ENCODE measurements at regions not wholly inside any gene's neighbourhood (a gene's known extent, or its start where the extent isn't known, plus 50 kb on each side); places are given as distances from the start of the nearest gene placed in this dataset.

DNA sequence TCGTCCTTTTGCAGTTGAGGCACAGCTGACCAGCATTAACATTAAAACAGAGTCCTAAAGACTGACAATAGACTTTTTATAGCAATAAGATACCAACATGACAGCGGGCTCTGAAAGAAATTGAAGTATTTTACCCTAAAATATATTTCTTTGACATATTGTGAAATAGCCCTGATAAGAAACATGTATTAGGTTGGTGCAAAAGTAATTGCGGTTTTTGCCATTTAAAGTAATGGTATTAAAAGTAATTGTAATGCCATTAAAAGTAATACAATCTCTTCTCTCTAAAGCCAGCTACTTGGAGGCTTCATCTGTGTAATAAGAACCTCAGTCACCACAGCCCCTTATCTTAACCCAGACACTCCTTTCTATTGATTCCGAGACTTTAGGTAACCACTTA lies 394.6 kb downstream of the PREX1 start:
- TF ChIP-seq, protein P1, sequence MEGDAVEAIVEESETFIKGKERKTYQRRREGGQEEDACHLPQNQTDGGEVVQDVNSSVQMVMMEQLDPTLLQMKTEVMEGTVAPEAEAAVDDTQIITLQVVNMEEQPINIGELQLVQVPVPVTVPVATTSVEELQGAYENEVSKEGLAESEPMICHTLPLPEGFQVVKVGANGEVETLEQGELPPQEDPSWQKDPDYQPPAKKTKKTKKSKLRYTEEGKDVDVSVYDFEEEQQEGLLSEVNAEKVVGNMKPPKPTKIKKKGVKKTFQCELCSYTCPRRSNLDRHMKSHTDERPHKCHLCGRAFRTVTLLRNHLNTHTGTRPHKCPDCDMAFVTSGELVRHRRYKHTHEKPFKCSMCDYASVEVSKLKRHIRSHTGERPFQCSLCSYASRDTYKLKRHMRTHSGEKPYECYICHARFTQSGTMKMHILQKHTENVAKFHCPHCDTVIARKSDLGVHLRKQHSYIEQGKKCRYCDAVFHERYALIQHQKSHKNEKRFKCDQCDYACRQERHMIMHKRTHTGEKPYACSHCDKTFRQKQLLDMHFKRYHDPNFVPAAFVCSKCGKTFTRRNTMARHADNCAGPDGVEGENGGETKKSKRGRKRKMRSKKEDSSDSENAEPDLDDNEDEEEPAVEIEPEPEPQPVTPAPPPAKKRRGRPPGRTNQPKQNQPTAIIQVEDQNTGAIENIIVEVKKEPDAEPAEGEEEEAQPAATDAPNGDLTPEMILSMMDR (IDR thresholded peaks at IDR 0.05; ENCODE audit: low read depth, low read length, missing control alignments): no peak
- H3K4me3 ChIP-seq (ENCODE audit: low read depth, low read length): no peak overlapping the region
- no peak for DNase-seq (ENCODE audit: low read depth)

DNA sequence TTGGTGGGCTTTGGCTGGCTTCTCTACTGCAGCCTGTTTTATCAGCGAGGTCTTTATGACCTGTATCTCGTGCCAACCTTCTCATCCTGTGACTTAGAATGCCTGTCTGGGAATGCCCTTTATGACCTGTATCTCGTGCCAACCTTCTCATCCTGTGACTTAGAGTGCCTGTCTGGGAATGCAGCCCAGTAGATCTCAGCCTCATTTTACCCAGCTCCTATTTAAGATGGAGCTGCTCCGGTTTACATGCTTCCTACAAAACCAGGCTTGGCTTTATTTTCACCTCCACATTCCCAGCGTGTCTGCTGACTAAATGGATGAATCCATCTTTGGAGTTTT lies 395.3 kb downstream of the PREX1 start:
- DNase-seq (ENCODE audit: low read depth): no peak
- TF ChIP-seq, protein P1 (IDR thresholded peaks at IDR 0.05; ENCODE audit: low read depth, low read length, missing control alignments): no peak
- no peak overlapping the region for H3K4me3 ChIP-seq (ENCODE audit: low read depth, low read length)

DNA sequence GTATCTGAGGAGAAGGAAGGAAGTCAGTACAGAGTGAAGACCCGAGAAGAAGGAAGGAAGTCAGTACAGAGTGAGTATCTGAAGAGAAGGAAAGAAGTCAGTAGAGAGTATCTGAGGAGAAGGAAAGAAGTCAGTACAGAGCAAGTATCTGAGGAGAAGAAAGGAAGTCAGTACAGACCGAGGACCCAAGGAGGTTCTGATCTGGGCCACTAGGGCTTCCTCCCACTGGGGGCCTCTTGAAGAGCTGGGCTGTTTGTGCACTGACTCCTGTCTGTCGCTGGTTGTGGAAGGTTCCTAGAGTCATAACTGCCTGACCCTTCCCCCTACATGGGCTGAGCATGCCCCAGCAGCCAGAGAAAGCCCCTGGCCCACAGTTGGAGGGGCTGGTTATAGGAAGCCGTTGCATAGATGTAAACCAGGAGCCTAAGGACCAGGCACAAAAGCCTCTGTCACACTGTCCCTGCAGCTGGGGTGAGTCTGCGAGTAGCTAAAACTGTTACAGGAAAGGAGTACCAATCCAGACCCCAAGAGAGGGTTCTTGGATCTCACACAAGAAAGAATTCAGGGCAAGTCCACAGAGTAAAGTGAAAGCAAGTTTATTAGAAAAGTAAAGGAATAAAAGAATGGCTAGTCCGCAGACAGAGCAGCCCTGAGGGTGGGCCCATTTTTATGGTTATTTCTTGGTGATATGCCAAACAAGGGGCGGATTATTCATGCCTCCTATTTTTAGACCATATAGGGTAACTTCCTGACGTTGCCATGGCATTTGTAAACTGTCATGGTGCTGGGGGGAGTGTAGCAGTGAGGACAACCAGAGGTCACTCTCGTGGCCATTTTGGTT lies 395.9 kb downstream of the PREX1 start:
- H3K4me3 ChIP-seq (ENCODE audit: low read depth, low read length): no peak overlapping the region
- DNase-seq (ENCODE audit: low read depth): no peak
- TF ChIP-seq, protein P1 (IDR thresholded peaks at IDR 0.05; ENCODE audit: low read depth, low read length, missing control alignments): no peak

DNA sequence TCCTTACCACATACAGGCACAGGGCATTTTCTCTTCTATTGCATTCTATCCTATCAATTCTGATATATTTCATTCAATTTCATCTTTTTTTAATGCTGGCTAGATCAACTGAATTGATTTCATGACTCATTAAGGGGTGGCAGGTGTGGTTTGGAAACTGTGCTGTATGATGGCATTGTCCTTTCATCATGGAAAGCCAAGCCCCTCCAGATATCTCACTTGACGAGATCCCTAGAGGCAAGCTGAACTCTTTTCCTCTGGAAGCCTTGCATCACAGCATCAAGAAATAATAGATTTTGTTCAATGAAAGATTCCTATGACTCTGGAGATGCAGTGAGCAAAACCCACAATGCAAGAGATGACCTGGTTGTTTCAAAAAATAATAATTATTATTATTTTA lies 401.2 kb downstream of the PREX1 start:
- TF ChIP-seq, protein P1 (IDR thresholded peaks at IDR 0.05; ENCODE audit: low read depth, low read length, missing control alignments): no peak
- no peak for DNase-seq (ENCODE audit: low read depth)
- no peak overlapping the region for H3K4me3 ChIP-seq (ENCODE audit: low read depth, low read length)

DNA sequence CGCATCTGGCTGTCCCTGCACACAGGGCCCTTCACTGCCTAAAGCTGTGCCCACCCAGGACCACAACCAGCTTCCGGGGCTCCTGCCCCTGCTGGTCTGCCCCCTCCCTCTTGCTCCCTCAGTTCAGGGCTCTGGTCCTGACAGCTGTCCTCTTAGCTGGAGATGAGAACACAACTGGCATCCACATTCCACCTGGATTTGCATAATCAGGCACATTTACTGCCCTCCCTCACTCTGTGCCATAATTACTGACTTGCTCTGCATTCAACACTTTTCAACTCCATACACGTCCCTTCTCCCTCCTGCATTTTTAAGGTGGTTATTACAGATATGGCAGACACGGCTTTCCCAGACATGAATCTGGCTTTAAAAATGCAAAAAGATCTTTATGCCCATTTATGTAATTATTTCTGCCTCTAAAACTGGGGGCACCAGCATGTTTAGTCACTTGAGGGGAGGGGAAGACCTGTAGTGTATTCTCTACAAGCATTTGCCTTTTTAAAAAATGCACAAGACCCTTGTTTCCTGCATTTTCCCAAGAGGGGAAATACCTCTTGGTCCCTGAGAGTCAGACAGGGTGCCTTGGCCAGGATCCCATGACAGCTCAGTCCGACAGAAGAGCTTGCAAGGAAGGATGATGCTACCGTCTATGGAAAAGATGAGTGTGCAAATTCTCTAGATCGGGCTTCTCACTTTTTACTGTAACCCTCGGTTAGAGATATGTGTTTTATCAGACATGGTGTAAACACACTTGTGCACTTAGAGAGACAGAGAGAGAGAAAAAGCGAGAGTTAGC lies 401.8 kb downstream of the PREX1 start:
- TF ChIP-seq, protein P1 (IDR thresholded peaks at IDR 0.05; ENCODE audit: low read depth, low read length, missing control alignments): no peak
- DNase-seq (ENCODE audit: low read depth): no peak
- H3K4me3 ChIP-seq (ENCODE audit: low read depth, low read length): no peak overlapping the region

DNA sequence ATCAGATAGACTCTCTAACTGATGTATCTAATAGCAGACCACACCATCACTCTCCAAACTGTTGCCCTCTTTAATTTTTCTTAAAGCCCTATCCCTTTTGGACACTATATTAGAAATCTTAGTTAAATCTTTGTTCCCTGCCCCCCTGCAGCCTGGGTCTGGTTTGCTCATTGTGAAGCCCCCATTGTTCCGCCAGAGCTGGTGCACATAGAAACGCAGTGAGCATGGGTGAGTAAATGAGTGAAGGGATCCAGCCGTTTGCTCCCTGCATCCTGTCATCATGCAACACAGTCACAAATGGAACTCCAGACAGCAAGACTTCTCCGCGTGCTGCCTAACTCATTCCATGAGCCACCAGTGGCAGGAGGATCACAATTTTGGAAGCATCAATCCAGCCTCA lies 402.5 kb downstream of the PREX1 start:
- DNase-seq (ENCODE audit: low read depth): no peak
- TF ChIP-seq, protein P1 (IDR thresholded peaks at IDR 0.05; ENCODE audit: low read depth, low read length, missing control alignments): no peak
- no peak overlapping the region for H3K4me3 ChIP-seq (ENCODE audit: low read depth, low read length)

Data from GM12864 (cell line).